Keratinocyte (primary cell): ENCODE measurements at regions not wholly inside any gene's neighbourhood (a gene's known extent, or its start where the extent isn't known, plus 50 kb on each side); places are given as distances from the start of the nearest gene placed in this dataset.

Source experiments
- CTCF ChIP-seq, 3 experiments: IDR thresholded peaks in 1 of 3; conservative IDR thresholded peaks in 1 of 3; optimal IDR thresholded peaks in 1 of 3; 2 replicates in 2 of 3; 3 replicates in 1 of 3; pipeline versions ENCODE3 to v1.5.1; 2011; ENCODE audit warnings: low read length in 3 of 3, mild to moderate bottlenecking in 3 of 3, moderate library complexity in 2 of 3, control low read depth in 1 of 3, inconsistent platforms in 1 of 3; ENCODE audit not compliant: insufficient read depth in 2 of 3; ENCODE audit errors: extremely low read depth in 1 of 3
- EZH2 ChIP-seq: IDR thresholded peaks from one replicate; pipeline ENCODE4 v1.6.1; 2012; ENCODE audit warnings: inconsistent platforms, mild to moderate bottlenecking, low read length, moderate library complexity

GRCh38 chr6:132998418-132998817 is 184.0 kb downstream of the RPS12 start:
- TF ChIP-seq CTCF (optimal IDR thresholded peaks at IDR 0.05 in 1 of 3, IDR thresholded peaks at IDR 0.05 in 1 of 3, conservative IDR thresholded peaks at IDR 0.05 in 1 of 3; ENCODE audit: extremely low read depth in 1 of 3, insufficient read depth in 2 of 3, low read length in 3 of 3), result no peak
- TF ChIP-seq EZH2, result no peak
